SK-N-SH (cell line): ENCODE measurements at regions not wholly inside any gene's neighbourhood (a gene's known extent, or its start where the extent isn't known, plus 50 kb on each side); places are given as distances from the start of the nearest gene placed in this dataset.

Experiments used
- CTCF ChIA-PET: fragments of 300-600, 350-600 bp; formaldehyde crosslinking; extraction: SDS; loops from one replicate; lab custom pipeline; 2021; lab: Yijun Ruan, JAX
- POLR2A ChIA-PET: fragments of 350-600 bp; sonication (Branson Sonifier 250); formaldehyde crosslinking; extraction: SDS; loops from one replicate; lab custom pipeline; 2020; ENCODE audit warnings: antibody characterized with exemption, inconsistent platforms; lab: Yijun Ruan, JAX
- DNase-seq: peaks from one replicate; pipeline ENCODE4 v3.0.0; 2012
- H2AFZ ChIP-seq: fragments of 200-600 bp; sonication (generic); 2 replicates; pipeline ENCODE4 v1.8.1; 2016; ENCODE audit warnings: antibody characterized with exemption, mild to moderate bottlenecking, low read depth
- H3F3A ChIP-seq: fragments of 200-600 bp; sonication (generic); replicated peaks from 2 replicates; pipeline ENCODE3; 2016; ENCODE audit warnings: antibody characterized with exemption, mild to moderate bottlenecking; ENCODE audit not compliant: insufficient read depth
- H3K27ac ChIP-seq, 2 experiments: fragments of 200-500 bp in 1 of 2; fragments of 200-600 bp in 1 of 2; sonication (Bioruptor generic) in 1 of 2; sonication (generic), shearing (Covaris generic) in 1 of 2; 2 replicates each; pipeline versions ENCODE4 v1.5.1 to v1.6.1; 2014 to 2016; ENCODE audit warnings: low read depth in 2 of 2, inconsistent platforms in 1 of 2, low read length in 1 of 2, mild to moderate bottlenecking in 1 of 2, mixed read lengths in 1 of 2
- H3K27me3 ChIP-seq: fragments of 200-600 bp; sonication (generic), shearing (Covaris generic); 2 replicates; pipeline ENCODE4 v1.6.1; 2016; ENCODE audit warnings: mixed run types; ENCODE audit not compliant: insufficient read depth
- H3K36me3 ChIP-seq, 2 experiments: fragments of 200-500 bp in 1 of 2; fragments of 200-600 bp in 1 of 2; sonication (Bioruptor generic) in 1 of 2; sonication (generic) in 1 of 2; replicated peaks in 1 of 2; 2 replicates each; pipeline versions ENCODE3 to v1.5.1; 2014 to 2016; ENCODE audit warnings: low read length in 1 of 2, mild to moderate bottlenecking in 1 of 2; ENCODE audit not compliant: insufficient read depth in 2 of 2, control insufficient read depth in 1 of 2
- H3K4me1 ChIP-seq, 2 experiments: fragments of 200-500 bp in 1 of 2; fragments of 200-600 bp in 1 of 2; sonication (Bioruptor generic) in 1 of 2; sonication (generic), shearing (Covaris generic) in 1 of 2; 2 replicates each; pipeline versions ENCODE4 v1.5.1 to v1.6.1; 2014 to 2016; ENCODE audit warnings: low read depth in 1 of 2, low read length in 1 of 2, mixed run types in 1 of 2; ENCODE audit not compliant: insufficient read depth in 2 of 2, control insufficient read depth in 1 of 2
- H3K4me2 ChIP-seq: fragments of 200-600 bp; sonication (generic), shearing (Covaris generic); 2 replicates; pipeline ENCODE4 v1.6.1; 2017; ENCODE audit warnings: mixed run types
- H3K4me3 ChIP-seq, 2 experiments: fragments of 200-500 bp in 1 of 2; fragments of 200-600 bp in 1 of 2; sonication (Bioruptor generic) in 1 of 2; sonication (generic), shearing (Covaris generic) in 1 of 2; 2 replicates each; pipeline versions ENCODE4 v1.5.1 to v1.8.1; 2014 to 2016; ENCODE audit warnings: low read depth in 2 of 2, inconsistent platforms in 1 of 2, low read length in 1 of 2, mild to moderate bottlenecking in 1 of 2, mixed read lengths in 1 of 2, moderate library complexity in 1 of 2
- H3K79me2 ChIP-seq: fragments of 200-600 bp; sonication (generic); 2 replicates; pipeline ENCODE4 v1.8.1; 2017; ENCODE audit warnings: mild to moderate bottlenecking; ENCODE audit not compliant: insufficient read depth
- H3K9ac ChIP-seq: fragments of 200-600 bp; sonication (generic); 2 replicates; pipeline ENCODE4 v1.6.1; 2017; ENCODE audit warnings: mixed run types
- H3K9me2 ChIP-seq: fragments of 200-600 bp; sonication (generic); 2 replicates; pipeline ENCODE4 v1.6.1; 2017; ENCODE audit warnings: mixed run types
- H3K9me3 ChIP-seq: fragments of 200-600 bp; sonication (generic); 2 replicates; pipeline ENCODE4 v1.6.1; 2017; ENCODE audit warnings: mixed run types, mild to moderate bottlenecking, moderate library complexity
- H4K20me1 ChIP-seq: fragments of 200-600 bp; sonication (generic); 2 replicates; pipeline ENCODE4 v1.6.1; 2017; ENCODE audit warnings: mild to moderate bottlenecking, mixed run types; ENCODE audit not compliant: insufficient read depth
- CHD2 ChIP-seq: fragments of 150-350 bp; IDR thresholded peaks from 2 replicates; pipeline ENCODE4 v1.6.1; 2018; ENCODE audit warnings: low read length; ENCODE audit not compliant: partially characterized antibody
- EZH2phosphoT487 ChIP-seq: fragments of 200-600 bp; sonication (generic); IDR thresholded peaks from 2 replicates; pipeline ENCODE4 v1.6.1; 2017; ENCODE audit warnings: low read depth, mixed run types, mild to moderate bottlenecking, antibody characterized with exemption, moderate library complexity, borderline replicate concordance
- FOXJ3 ChIP-seq: sonication (generic); formaldehyde crosslinking; IDR thresholded peaks from 2 replicates; pipeline ENCODE4 v1.5.1; 2020; ENCODE audit warnings: mild to moderate bottlenecking, missing genetic modification reagents
- GABPA ChIP-seq: IDR thresholded peaks from 2 replicates; pipeline ENCODE4 v1.4.0; 2012; ENCODE audit warnings: low read depth, mild to moderate bottlenecking
- NFIC ChIP-seq: IDR thresholded peaks from 2 replicates; pipeline ENCODE4 v1.4.0; 2012; ENCODE audit warnings: borderline replicate concordance
- RAD21 ChIP-seq: IDR thresholded peaks from 2 replicates; pipeline ENCODE4 v1.6.1; 2012; ENCODE audit warnings: mild to moderate bottlenecking, low read length
- RCOR1 ChIP-seq: fragments of 150-350 bp; IDR thresholded peaks from 2 replicates; pipeline ENCODE4 v1.6.1; 2017; ENCODE audit warnings: antibody characterized with exemption, low read length
- RFX5 ChIP-seq: IDR thresholded peaks from 2 replicates; pipeline ENCODE4 v1.6.1; 2012; ENCODE audit warnings: mild to moderate bottlenecking, improper control_type of control experiment, low read length
- SIN3A ChIP-seq: IDR thresholded peaks from 2 replicates; pipeline ENCODE4 v1.6.1; 2012; ENCODE audit warnings: low read depth, mild to moderate bottlenecking, low read length, moderate library complexity, borderline replicate concordance
- TAF1 ChIP-seq: IDR thresholded peaks from 2 replicates; pipeline ENCODE4 v1.6.1; 2012; ENCODE audit warnings: low read depth, mild to moderate bottlenecking, low read length, moderate library complexity, borderline replicate concordance
- WGBS: methylation state at CpG from one replicate; pipeline ENCODE4 v1.1.6; 2017; ENCODE audit warnings: low lambda C conversion rate; 5-methylcytosine and 5-hydroxymethylcytosine counted together
- TF ChIP-seq, protein P1 (sequence below): IDR thresholded peaks from 2 replicates; pipeline ENCODE4 v1.4.0; 2012; ENCODE audit warnings: low read depth, borderline replicate concordance
- TF ChIP-seq, protein P2 (sequence below): fragments of 150-350 bp; IDR thresholded peaks from 2 replicates; pipeline ENCODE4 v1.6.1; 2017; ENCODE audit warnings: antibody characterized with exemption, low read length, low read depth, borderline replicate concordance
- TF ChIP-seq, protein P3 (sequence below): fragments of 150-350 bp; IDR thresholded peaks from 2 replicates; pipeline ENCODE4 v1.6.1; 2016; ENCODE audit warnings: mild to moderate bottlenecking, low read depth, low read length

DNA sequence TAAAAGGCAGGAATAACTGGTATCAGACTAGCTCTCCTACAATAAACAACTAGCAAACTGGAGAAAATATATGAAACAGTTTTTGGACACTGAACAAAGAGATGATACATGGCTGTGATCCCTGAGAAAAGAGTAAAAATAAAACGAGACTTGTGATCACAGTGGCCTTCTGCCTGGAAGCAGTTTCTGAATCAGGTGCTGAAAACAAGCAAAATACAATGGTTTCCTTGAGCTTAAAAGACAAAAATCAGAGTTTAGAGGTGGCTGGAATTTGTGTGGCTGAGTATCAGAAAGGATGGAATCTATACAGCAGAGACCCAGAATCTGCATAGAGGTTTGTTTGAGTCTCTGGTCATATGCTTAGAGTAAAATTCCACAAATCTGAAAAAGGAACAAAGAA is 242.5 kb upstream of the SOX9 start:
- no peaks in the 10 kb centered on the region for H3F3A ChIP-seq
- no peak for DNase-seq
- no peaks in the 10 kb centered on the region for H4K20me1 ChIP-seq
- ChIA-PET CTCF (interaction anchor here (1.2 to 1.3 kb wide), 3 partner anchors 18 to 405 kb away, joined by 3 read pairs; no protein-coding TSS in a partner anchor), POLR2A (no interaction called here)
- no peaks in the 10 kb centered on the region for H3K9me3 ChIP-seq
- H3K27me3 ChIP-seq = no peaks in the 10 kb centered on the region
- H3K27ac ChIP-seq = no peak overlapping the region
- no peaks in the 10 kb centered on the region for H3K4me1 ChIP-seq
- H2AFZ ChIP-seq = no peak overlapping the region
- no peak for TF ChIP-seq RCOR1
- TF ChIP-seq SIN3A = no peak
- TF ChIP-seq, protein P1, sequence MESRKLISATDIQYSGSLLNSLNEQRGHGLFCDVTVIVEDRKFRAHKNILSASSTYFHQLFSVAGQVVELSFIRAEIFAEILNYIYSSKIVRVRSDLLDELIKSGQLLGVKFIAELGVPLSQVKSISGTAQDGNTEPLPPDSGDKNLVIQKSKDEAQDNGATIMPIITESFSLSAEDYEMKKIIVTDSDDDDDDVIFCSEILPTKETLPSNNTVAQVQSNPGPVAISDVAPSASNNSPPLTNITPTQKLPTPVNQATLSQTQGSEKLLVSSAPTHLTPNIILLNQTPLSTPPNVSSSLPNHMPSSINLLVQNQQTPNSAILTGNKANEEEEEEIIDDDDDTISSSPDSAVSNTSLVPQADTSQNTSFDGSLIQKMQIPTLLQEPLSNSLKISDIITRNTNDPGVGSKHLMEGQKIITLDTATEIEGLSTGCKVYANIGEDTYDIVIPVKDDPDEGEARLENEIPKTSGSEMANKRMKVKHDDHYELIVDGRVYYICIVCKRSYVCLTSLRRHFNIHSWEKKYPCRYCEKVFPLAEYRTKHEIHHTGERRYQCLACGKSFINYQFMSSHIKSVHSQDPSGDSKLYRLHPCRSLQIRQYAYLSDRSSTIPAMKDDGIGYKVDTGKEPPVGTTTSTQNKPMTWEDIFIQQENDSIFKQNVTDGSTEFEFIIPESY = no peak
- TF ChIP-seq RAD21 = no peak
- TF ChIP-seq, protein P2, sequence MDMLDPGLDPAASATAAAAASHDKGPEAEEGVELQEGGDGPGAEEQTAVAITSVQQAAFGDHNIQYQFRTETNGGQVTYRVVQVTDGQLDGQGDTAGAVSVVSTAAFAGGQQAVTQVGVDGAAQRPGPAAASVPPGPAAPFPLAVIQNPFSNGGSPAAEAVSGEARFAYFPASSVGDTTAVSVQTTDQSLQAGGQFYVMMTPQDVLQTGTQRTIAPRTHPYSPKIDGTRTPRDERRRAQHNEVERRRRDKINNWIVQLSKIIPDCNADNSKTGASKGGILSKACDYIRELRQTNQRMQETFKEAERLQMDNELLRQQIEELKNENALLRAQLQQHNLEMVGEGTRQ = no peak
- TF ChIP-seq GABPA = no peak
- TF ChIP-seq NFIC = no peak
- TF ChIP-seq, protein P3, sequence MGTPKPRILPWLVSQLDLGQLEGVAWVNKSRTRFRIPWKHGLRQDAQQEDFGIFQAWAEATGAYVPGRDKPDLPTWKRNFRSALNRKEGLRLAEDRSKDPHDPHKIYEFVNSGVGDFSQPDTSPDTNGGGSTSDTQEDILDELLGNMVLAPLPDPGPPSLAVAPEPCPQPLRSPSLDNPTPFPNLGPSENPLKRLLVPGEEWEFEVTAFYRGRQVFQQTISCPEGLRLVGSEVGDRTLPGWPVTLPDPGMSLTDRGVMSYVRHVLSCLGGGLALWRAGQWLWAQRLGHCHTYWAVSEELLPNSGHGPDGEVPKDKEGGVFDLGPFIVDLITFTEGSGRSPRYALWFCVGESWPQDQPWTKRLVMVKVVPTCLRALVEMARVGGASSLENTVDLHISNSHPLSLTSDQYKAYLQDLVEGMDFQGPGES = no peak
- TF ChIP-seq CHD2 = no peak
- no peak for TF ChIP-seq EZH2phosphoT487
- H3K9me2 ChIP-seq = no peaks in the 10 kb centered on the region
- no peak overlapping the region for H3K9ac ChIP-seq
- no peaks in the 10 kb centered on the region for H3K36me3 ChIP-seq
- no peak overlapping the region for H3K4me3 ChIP-seq
- no peak overlapping the region for H3K4me2 ChIP-seq
- 25% methylated on average over 1 of the region's 1 CpG for WGBS
- no peaks in the 10 kb centered on the region for H3K79me2 ChIP-seq

DNA sequence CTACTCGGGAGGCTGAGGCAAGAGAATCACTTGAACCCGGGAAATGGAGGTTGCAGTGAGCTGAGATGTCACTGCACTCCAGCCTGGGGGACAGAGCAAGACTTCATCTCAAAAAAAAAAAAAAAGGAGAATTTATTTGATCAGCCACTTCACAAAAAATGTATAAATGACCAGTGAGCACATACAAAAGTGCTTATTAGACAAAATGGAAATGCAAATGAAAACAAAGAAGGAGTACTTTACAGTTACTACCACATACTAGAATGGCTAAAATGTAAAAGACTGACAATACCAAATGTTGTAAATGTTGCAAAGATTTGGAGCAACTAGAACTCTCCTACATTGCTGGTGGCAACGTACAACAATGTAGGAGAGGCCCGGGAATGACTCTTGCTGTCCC is 241.8 kb upstream of the SOX9 start:
- no peak overlapping the region for H2AFZ ChIP-seq
- H3K27ac ChIP-seq = no peak overlapping the region
- no peaks in the 10 kb centered on the region for H3K79me2 ChIP-seq
- H3F3A ChIP-seq = no peaks in the 10 kb centered on the region
- H3K9ac ChIP-seq = no peak overlapping the region
- CTCF ChIA-PET = interaction anchor here (1.2 to 1.3 kb wide), 3 partner anchors 19 to 406 kb away, joined by 3 read pairs; no protein-coding TSS in a partner anchor
- POLR2A ChIA-PET = no interaction called here
- H3K27me3 ChIP-seq = no peaks in the 10 kb centered on the region
- H3K9me3 ChIP-seq = no peaks in the 10 kb centered on the region
- H4K20me1 ChIP-seq = no peaks in the 10 kb centered on the region
- H3K36me3 ChIP-seq = no peaks in the 10 kb centered on the region
- H3K9me2 ChIP-seq = no peaks in the 10 kb centered on the region
- no peak for TF ChIP-seq CHD2
- no peak for TF ChIP-seq TAF1
- TF ChIP-seq NFIC = no peak
- TF ChIP-seq FOXJ3 = no peak
- no peak for TF ChIP-seq RFX5
- no peak for TF ChIP-seq GABPA
- no peak for DNase-seq
- no peak overlapping the region for H3K4me2 ChIP-seq
- H3K4me3 ChIP-seq = no peak overlapping the region
- 48% methylated on average over 4 of the region's 4 CpGs for WGBS
- H3K4me1 ChIP-seq = no peaks in the 10 kb centered on the region
